ENCODE measurements at regions not wholly inside any gene's neighbourhood (a gene's known extent, or its start where the extent isn't known, plus 50 kb on each side); places are given as distances from the start of the nearest gene placed in this dataset.
A peak's percentile ranks its signal among the peaks of the same experiment; 100 is the strongest.

DNA sequence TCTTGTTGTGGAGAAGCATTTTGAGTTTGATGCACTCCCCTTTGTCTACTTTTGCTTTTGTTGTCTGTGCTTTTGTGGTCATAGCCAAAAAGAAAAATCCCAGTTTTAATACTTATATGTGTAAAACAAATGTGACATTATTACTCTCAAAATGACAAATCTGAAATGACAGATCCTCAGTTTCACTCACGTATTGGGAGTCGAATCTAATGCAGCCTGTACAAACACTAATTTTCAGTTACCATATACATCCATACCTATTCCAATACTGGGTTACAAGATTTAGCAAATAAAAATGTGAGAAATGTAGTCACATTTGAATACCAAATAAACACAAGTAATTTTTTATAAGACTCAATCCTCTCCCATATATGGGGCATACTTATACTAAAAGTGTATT is 148.2 kb upstream of the ZNF516 start:
- no peak overlapping the region for H3K27ac Mint-ChIP-seq
- no peak for DNase-seq
- intact Hi-C loops (cut with micrococcal nuclease): no loop called here

DNA sequence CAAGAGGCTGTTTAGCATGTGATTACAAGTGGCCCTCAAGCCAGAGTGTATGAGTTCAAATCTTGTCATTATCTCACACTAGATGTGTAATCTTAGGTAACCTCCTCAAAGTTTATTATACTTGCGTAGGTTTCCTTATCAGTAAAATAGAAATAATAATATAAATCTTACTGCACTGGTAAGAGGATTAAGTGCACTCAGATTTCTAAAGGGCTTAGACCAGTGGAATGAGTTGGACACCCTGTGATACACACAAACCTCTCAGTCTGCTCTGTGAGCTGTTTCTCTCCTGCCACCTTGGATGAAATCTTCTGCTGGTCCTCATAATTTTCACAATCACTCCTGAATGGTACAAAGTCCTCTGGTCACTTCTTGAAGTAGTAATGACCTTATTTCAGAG is 145.4 kb upstream of the ZNF516 start:
- peaks cover 7 to 8% of the 10 kb centered on the region in 2 donors for H3K27me3 Mint-ChIP-seq

More for the DNA sequence above, 148.2 kb upstream of the ZNF516 start:
- Histone ChIP-seq H3K9me3 (ENCODE audit: control insufficient read depth in 1 of 2, low read length in 2 of 2) (no peaks in the 10 kb centered on the region), H3K27me3 (ENCODE audit: insufficient read depth, low read length) (no peaks in the 10 kb centered on the region), H3K4me1 (ENCODE audit: insufficient read depth, low read length) (no peaks in the 10 kb centered on the region), H3K4me3 (ENCODE audit: low read length in 2 of 2) (no peak overlapping the region), H3K36me3 (ENCODE audit: insufficient read depth, low read length) (no peaks in the 10 kb centered on the region), H3K27ac (ENCODE audit: low read depth, low read length) (no peak overlapping the region)
- H3K27me3 Mint-ChIP-seq: peaks cover 5 to 7% of the 10 kb centered on the region in 2 donors
- no peaks in the 10 kb centered on the region for H3K9me3 Mint-ChIP-seq
- CTCF ChIA-PET (ENCODE audit: partially characterized antibody): no interaction called here
- POLR2A ChIA-PET (ENCODE audit: partially characterized antibody): no interaction called here
- no peaks in the 10 kb centered on the region for H3K36me3 Mint-ChIP-seq
- no peak overlapping the region for H3K4me3 Mint-ChIP-seq
- H3K4me1 Mint-ChIP-seq: peaks cover 0 to 2% (median 0%) of the 10 kb centered on the region in 4 donors

DNA sequence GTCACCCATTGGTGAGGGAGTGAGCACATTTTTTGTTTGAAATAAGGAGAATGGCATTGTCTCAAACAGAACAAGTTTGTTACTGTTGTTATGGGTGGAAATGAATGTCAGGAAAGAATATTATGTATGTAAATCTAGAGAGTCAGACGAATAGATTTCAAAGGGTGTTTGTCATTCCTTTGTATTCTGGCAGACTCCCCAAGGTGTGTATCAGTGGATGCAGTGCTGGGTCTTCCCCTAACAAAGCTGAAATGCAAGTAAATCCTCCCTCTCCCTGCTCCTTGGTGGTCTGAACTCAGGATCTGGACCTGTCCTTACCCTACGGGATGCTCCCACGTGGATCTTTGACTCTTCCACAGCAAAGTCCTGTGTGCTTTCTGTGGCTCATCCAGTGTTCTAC is 139.5 kb upstream of the ZNF516 start:
- H3K4me1 ChIP-seq (ENCODE audit: insufficient read depth, low read length): no peaks in the 10 kb centered on the region
- intact Hi-C loops (cut with micrococcal nuclease): no loop called here
- Mint-ChIP-seq H3K4me3 (no peak overlapping the region), H3K27me3 (peaks cover 6 to 17% of the 10 kb centered on the region in 2 donors), H3K4me1 (peaks cover 0 to 2% (median 0%) of the 10 kb centered on the region in 4 donors), H3K27ac (no peak overlapping the region), H3K36me3 (peaks cover 0 to 2% of the 10 kb centered on the region in 2 donors), H3K9me3 (peaks cover 0 to 6% (median 4%) of the 10 kb centered on the region in 8 donors)
- ChIA-PET CTCF (ENCODE audit: partially characterized antibody) (no interaction called here), POLR2A (ENCODE audit: partially characterized antibody) (no interaction called here)
- no peak overlapping the region for H3K27ac ChIP-seq (ENCODE audit: low read depth, low read length)
- H3K9me3 ChIP-seq (ENCODE audit: control insufficient read depth in 1 of 2, low read length in 2 of 2): no peaks in the 10 kb centered on the region
- DNase-seq: no peak
- H3K36me3 ChIP-seq (ENCODE audit: insufficient read depth, low read length): no peaks in the 10 kb centered on the region
- H3K4me3 ChIP-seq (ENCODE audit: low read length in 2 of 2): no peak overlapping the region
- H3K27me3 ChIP-seq (ENCODE audit: insufficient read depth, low read length): no peaks in the 10 kb centered on the region

More for the DNA sequence above, 145.4 kb upstream of the ZNF516 start:
- DNase-seq: no peak
- Mint-ChIP-seq H3K27ac (no peak overlapping the region), H3K4me3 (no peak overlapping the region), H3K36me3 (no peaks in the 10 kb centered on the region), H3K4me1 (peaks cover 0 to 2% (median 0%) of the 10 kb centered on the region in 4 donors), H3K9me3 (no peaks in the 10 kb centered on the region)
- H3K4me1 ChIP-seq (ENCODE audit: insufficient read depth, low read length): no peaks in the 10 kb centered on the region
- ChIA-PET POLR2A (ENCODE audit: partially characterized antibody) (no interaction called here), CTCF (ENCODE audit: partially characterized antibody) (no interaction called here)
- no peak overlapping the region for H3K27ac ChIP-seq (ENCODE audit: low read depth, low read length)
- H3K36me3 ChIP-seq (ENCODE audit: insufficient read depth, low read length): no peaks in the 10 kb centered on the region
- H3K4me3 ChIP-seq (ENCODE audit: low read length in 2 of 2): no peak overlapping the region
- H3K9me3 ChIP-seq (ENCODE audit: control insufficient read depth in 1 of 2, low read length in 2 of 2): no peaks in the 10 kb centered on the region
- H3K27me3 ChIP-seq (ENCODE audit: insufficient read depth, low read length): no peaks in the 10 kb centered on the region
- intact Hi-C loops (cut with micrococcal nuclease): no loop called here

DNA sequence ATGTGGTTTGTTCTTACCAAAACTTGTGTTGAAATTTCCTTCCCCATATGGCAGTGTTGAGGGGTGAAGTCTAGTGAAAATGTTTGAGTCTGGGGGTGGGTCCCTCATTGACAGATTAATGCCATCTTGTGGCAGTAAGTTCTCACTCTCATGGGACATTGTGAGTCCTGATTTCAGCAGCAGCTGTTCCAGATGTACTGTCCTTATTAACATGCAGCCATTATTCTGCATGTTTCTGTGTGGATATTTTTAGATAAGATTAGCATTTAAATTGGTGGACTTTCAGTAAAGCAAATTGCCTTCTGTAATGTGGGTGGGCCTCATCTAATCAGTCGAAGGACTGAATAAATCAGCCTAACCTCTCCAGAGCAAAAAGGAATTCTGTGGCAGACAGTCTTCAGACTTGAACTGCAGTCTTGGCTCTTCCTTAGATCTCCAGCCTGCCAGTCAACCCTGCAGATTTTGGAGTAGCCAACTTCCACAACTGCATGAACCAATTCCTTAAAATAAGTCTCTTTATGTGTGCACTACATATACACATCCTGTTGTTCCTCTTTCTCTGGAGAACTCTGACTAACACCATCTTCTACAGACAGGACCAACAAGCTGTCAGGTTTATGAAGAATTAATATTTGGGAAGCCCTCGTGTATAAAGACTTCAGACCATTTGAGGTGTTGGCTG is 138.7 kb upstream of the ZNF516 start:
- Mint-ChIP-seq H3K36me3 (peaks cover 0 to 2% of the 10 kb centered on the region in 2 donors), H3K27me3 (peaks cover 4 to 14% of the 10 kb centered on the region in 2 donors), H3K9me3 (peaks cover 0 to 9% (median 6%) of the 10 kb centered on the region in 8 donors), H3K4me1 (no peaks in the 10 kb centered on the region), H3K27ac (no peak overlapping the region), H3K4me3 (no peak overlapping the region)
- POLR2A ChIA-PET (ENCODE audit: partially characterized antibody): no interaction called here
- H3K4me1 ChIP-seq (ENCODE audit: insufficient read depth, low read length): no peaks in the 10 kb centered on the region
- H3K36me3 ChIP-seq (ENCODE audit: insufficient read depth, low read length): no peaks in the 10 kb centered on the region
- H3K4me3 ChIP-seq (ENCODE audit: low read length in 2 of 2): no peak overlapping the region
- H3K9me3 ChIP-seq (ENCODE audit: control insufficient read depth in 1 of 2, low read length in 2 of 2): no peaks in the 10 kb centered on the region
- intact Hi-C loops (cut with micrococcal nuclease): no loop called here
- CTCF ChIA-PET (ENCODE audit: partially characterized antibody): no interaction called here
- DNase-seq: no peak
- H3K27me3 ChIP-seq (ENCODE audit: insufficient read depth, low read length): no peaks in the 10 kb centered on the region
- no peak overlapping the region for H3K27ac ChIP-seq (ENCODE audit: low read depth, low read length)

DNA sequence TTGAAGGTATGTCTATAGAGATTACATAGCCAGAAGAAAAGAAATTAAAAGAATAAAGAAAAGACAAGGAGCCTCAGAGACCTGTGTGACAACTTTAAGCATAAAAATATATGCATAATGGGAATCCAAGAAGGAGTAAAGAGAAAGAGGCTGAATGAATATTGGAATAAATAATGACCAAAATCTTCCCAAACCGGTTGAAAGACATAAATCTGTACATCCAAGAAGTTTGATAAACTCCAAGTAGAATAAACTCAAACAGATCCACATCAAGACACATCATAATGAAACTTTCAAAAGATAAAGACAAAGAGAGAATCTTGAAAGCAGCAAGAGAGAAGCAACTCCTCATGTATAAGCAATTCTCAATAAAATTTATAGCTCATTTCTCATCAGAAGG is 132.4 kb upstream of the ZNF516 start:
- no peak overlapping the region for H3K4me3 ChIP-seq (ENCODE audit: low read length in 2 of 2)
- no peaks in the 10 kb centered on the region for H3K9me3 ChIP-seq (ENCODE audit: control insufficient read depth in 1 of 2, low read length in 2 of 2)
- H3K36me3 ChIP-seq (ENCODE audit: insufficient read depth, low read length): no peaks in the 10 kb centered on the region
- H3K4me1 Mint-ChIP-seq: no peaks in the 10 kb centered on the region
- ChIA-PET POLR2A (ENCODE audit: partially characterized antibody) (no interaction called here), CTCF (ENCODE audit: partially characterized antibody) (no interaction called here)
- no peak overlapping the region for H3K4me3 Mint-ChIP-seq
- no peaks in the 10 kb centered on the region for H3K27me3 ChIP-seq (ENCODE audit: insufficient read depth, low read length)
- intact Hi-C loops (cut with micrococcal nuclease): no loop called here
- H3K27ac ChIP-seq (ENCODE audit: low read depth, low read length): no peak overlapping the region
- H3K4me1 ChIP-seq (ENCODE audit: insufficient read depth, low read length): no peaks in the 10 kb centered on the region
- H3K27me3 Mint-ChIP-seq: peaks cover 6 to 21% of the 10 kb centered on the region in 2 donors
- DNase-seq: no peak
- H3K27ac Mint-ChIP-seq: no peak overlapping the region
- H3K36me3 Mint-ChIP-seq: peaks cover 0 to 2% of the 10 kb centered on the region in 2 donors
- H3K9me3 Mint-ChIP-seq: peaks cover 4 to 11% (median 6%) of the 10 kb centered on the region in 8 donors

DNA sequence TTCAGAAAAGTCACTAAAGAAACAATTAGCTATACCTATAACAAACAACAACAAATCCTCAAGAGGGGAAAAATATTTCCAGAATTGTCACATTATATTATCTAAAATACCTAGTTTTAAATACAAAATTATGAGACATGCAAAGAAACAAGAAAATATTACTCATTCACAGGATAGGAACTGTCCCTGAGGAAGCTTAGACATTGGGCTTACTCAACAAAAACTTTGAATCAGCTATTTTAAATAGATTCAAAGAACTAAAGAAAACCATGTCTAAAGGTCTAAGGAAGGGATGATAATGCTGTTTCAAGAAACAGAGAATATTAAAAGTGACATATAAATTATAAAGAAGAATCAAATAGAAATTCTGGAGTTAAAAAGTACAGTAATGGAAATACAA is 131.9 kb upstream of the ZNF516 start:
- H3K27ac Mint-ChIP-seq: no peak overlapping the region
- H3K9me3 ChIP-seq (ENCODE audit: control insufficient read depth in 1 of 2, low read length in 2 of 2): no peaks in the 10 kb centered on the region
- no peak for DNase-seq
- peaks cover 0 to 2% of the 10 kb centered on the region in 2 donors for H3K36me3 Mint-ChIP-seq
- H3K4me1 Mint-ChIP-seq: peaks cover 0 to 2% (median 0%) of the 10 kb centered on the region in 4 donors
- H3K4me1 ChIP-seq (ENCODE audit: insufficient read depth, low read length): no peaks in the 10 kb centered on the region
- H3K9me3 Mint-ChIP-seq: peaks cover 3 to 9% (median 5%) of the 10 kb centered on the region in 8 donors
- ChIA-PET POLR2A (ENCODE audit: partially characterized antibody) (no interaction called here), CTCF (ENCODE audit: partially characterized antibody) (no interaction called here)
- no peaks in the 10 kb centered on the region for H3K36me3 ChIP-seq (ENCODE audit: insufficient read depth, low read length)
- no peak overlapping the region for H3K4me3 Mint-ChIP-seq
- H3K27me3 Mint-ChIP-seq: peaks cover 6 to 18% of the 10 kb centered on the region in 2 donors
- no peak overlapping the region for H3K27ac ChIP-seq (ENCODE audit: low read depth, low read length)
- no peak overlapping the region for H3K4me3 ChIP-seq (ENCODE audit: low read length in 2 of 2)
- no peaks in the 10 kb centered on the region for H3K27me3 ChIP-seq (ENCODE audit: insufficient read depth, low read length)
- intact Hi-C loops (cut with micrococcal nuclease): no loop called here

DNA sequence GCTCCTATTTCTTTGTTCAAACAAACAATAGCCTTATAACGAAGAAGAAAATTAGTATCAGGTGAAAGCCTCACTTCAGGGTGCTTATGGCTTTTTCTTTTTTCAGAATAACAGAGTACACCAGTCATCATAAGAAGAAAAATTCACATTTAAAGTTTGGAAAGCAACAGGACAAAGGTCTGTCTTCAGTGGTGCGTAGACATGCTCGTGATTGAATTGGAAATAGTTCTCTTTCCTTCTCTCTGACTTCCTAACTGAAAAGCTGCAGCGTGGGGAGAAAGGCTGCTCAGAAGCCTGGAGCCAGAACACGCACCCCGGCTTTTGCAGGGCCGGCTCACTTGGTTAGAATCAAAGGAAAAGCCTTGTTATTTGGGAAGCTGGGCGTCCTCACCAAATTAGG is 127.6 kb upstream of the ZNF516 start:
- H3K4me3 ChIP-seq (ENCODE audit: low read length in 2 of 2): no peak overlapping the region
- H3K4me3 Mint-ChIP-seq: peak overlapping the region in 1 of 8 donors; percentile 10
- no peaks in the 10 kb centered on the region for H3K4me1 ChIP-seq (ENCODE audit: insufficient read depth, low read length)
- H3K9me3 ChIP-seq (ENCODE audit: control insufficient read depth in 1 of 2, low read length in 2 of 2): no peaks in the 10 kb centered on the region
- POLR2A ChIA-PET (ENCODE audit: partially characterized antibody): no interaction called here
- peak overlapping the region in 1 of 7 donors; percentile 73 for H3K27ac Mint-ChIP-seq
- peaks cover 25 to 43% of the 10 kb centered on the region in 2 donors for H3K27me3 Mint-ChIP-seq
- intact Hi-C loops (cut with micrococcal nuclease): no loop called here
- H3K36me3 Mint-ChIP-seq: no peaks in the 10 kb centered on the region
- H3K9me3 Mint-ChIP-seq: no peaks in the 10 kb centered on the region
- DNase-seq: no peak
- CTCF ChIA-PET (ENCODE audit: partially characterized antibody): interaction anchor here (1.4 kb wide), 1 partner anchor 87 kb away, joined by 3 read pairs; no protein-coding TSS in a partner anchor
- H3K4me1 Mint-ChIP-seq: peaks cover 0 to 9% (median 3%) of the 10 kb centered on the region in 4 donors
- peaks cover 4% of the 10 kb centered on the region for H3K27me3 ChIP-seq (ENCODE audit: insufficient read depth, low read length)
- no peak overlapping the region for H3K27ac ChIP-seq (ENCODE audit: low read depth, low read length)
- no peaks in the 10 kb centered on the region for H3K36me3 ChIP-seq (ENCODE audit: insufficient read depth, low read length)
